Tibial nerve (tissue), 4 donors: ENCODE measurements at regions not wholly inside any gene's neighbourhood (a gene's known extent, or its start where the extent isn't known, plus 50 kb on each side); places are given as distances from the start of the nearest gene placed in this dataset.

Experiments
- DNase-seq, 2 donors: peaks; one replicate each; pipeline ENCODE4 v3.0.0-alpha.2; 2019; ENCODE audit warnings: low spot score in 2 of 2
- H3K27ac ChIP-seq, 4 donors: fragments of 200-600 bp; sonication (generic) in 3 of 4; one replicate each; pipeline ENCODE4 v1.5.1; 2017 to 2019; ENCODE audit warnings: mild to moderate bottlenecking in 1 of 4
- H3K27me3 ChIP-seq, 2 donors: fragments of 200-600 bp; sonication (generic) in 1 of 2; one replicate each; pipeline versions ENCODE4 v1.5.1 to v1.6.0; 2017 to 2019
- H3K36me3 ChIP-seq, 3 donors: fragments of 200-600 bp; sonication (generic); one replicate each; pipeline ENCODE4 v1.5.1; 2018 to 2019
- H3K4me1 ChIP-seq, 4 donors: fragments of 200-600 bp; sonication (generic) in 3 of 4; one replicate each; pipeline ENCODE4 v1.5.1; 2017 to 2019
- H3K4me3 ChIP-seq, 4 donors: fragments of 200-600 bp; sonication (generic) in 3 of 4; one replicate each; pipeline ENCODE4 v1.5.1; 2017 to 2019; ENCODE audit warnings: mild to moderate bottlenecking in 1 of 4, moderate library complexity in 1 of 4
- H3K9me3 ChIP-seq, 4 donors: fragments of 200-600 bp; sonication (generic) in 3 of 4; one replicate each; pipeline ENCODE4 v1.5.1; 2017 to 2019
- EP300 ChIP-seq, 2 donors: sonication (generic); formaldehyde crosslinking; IDR thresholded peaks; one replicate each; pipeline ENCODE4 v1.6.1; 2017; ENCODE audit warnings: antibody characterized with exemption in 2 of 2, mild to moderate bottlenecking in 1 of 2
- POLR2A ChIP-seq, 2 donors: fragments of 450-650 bp; IDR thresholded peaks; one replicate each; pipeline ENCODE4 v1.6.1; 2017; ENCODE audit warnings: antibody characterized with exemption in 2 of 2, mild to moderate bottlenecking in 2 of 2, moderate library complexity in 2 of 2
- whole genome bisulfite sequencing, 2 donors: methylation state at CpG; one replicate each; pipeline ENCODE4 v1.1.5; 2018; 5-methylcytosine and 5-hydroxymethylcytosine counted together
- TF ChIP-seq, protein P1 (sequence below), 5 experiments: fragments of 200-600 bp in 3 of 5; fragments of 450-650 bp in 2 of 5; sonication (generic) in 3 of 5; IDR thresholded peaks; one replicate each; pipeline ENCODE4 v1.5.1; 2016 to 2019; ENCODE audit warnings: antibody characterized with exemption in 5 of 5, mild to moderate bottlenecking in 3 of 5, moderate library complexity in 2 of 5

DNA sequence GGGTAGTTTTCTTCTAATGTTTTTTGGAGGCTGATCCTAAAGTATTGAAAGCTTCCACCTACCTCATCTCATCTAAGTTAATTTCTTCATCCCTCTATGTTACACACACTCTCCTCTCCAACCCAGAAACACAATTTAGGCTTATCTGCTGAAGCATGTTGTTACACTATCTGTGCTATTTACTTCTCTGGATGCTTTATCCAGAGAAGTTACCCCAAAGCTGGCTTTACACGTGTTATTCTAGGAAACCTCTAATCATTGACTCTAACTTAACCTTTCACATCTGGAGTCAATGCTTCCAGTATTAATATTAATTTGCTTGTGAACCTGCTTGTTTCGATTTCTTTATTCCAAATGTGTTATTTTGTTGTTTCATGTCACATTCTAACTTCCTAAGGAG is 87.3 kb upstream of the NMU start:
- no peak for TF ChIP-seq POLR2A (IDR thresholded peaks at IDR 0.05)
- DNase-seq, result no peak
- Histone ChIP-seq H3K9me3 (peaks cover 0 to 2% (median 0%) of the 10 kb centered on the region in 4 donors), H3K4me1 (no peaks in the 10 kb centered on the region), H3K4me3 (no peak overlapping the region), H3K27me3 (no peaks in the 10 kb centered on the region), H3K27ac (no peak overlapping the region), H3K36me3 (no peaks in the 10 kb centered on the region)
- 45 to 63% methylated on average over 2 of the region's 2 CpGs for WGBS, 2 donors

DNA sequence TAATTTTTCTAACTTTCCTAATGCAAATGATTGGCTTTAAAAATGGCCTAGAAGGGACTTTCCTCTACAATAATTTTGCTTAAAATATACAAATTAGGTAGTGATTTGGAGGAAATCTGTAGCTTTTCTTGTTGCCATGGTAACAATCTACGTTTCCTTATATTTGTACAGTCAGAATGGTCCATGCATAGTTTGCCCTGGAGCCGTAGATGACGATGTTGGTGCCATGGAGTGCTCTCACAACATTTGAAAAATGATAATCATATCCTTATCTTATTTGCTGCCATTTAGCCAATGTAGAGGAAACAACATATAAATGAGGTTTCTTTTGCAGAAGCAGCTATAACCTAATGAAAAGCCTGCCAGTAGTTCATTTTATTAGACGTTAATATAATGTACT is 89.0 kb upstream of the NMU start:
- no peak overlapping the region for H3K4me3 ChIP-seq
- peaks cover 0 to 2% (median 0%) of the 10 kb centered on the region in 4 donors for H3K9me3 ChIP-seq
- no peaks in the 10 kb centered on the region for H3K36me3 ChIP-seq
- DNase-seq, result no peak
- TF ChIP-seq EP300 (IDR thresholded peaks at IDR 0.05), result no peak
- TF ChIP-seq, protein P1, sequence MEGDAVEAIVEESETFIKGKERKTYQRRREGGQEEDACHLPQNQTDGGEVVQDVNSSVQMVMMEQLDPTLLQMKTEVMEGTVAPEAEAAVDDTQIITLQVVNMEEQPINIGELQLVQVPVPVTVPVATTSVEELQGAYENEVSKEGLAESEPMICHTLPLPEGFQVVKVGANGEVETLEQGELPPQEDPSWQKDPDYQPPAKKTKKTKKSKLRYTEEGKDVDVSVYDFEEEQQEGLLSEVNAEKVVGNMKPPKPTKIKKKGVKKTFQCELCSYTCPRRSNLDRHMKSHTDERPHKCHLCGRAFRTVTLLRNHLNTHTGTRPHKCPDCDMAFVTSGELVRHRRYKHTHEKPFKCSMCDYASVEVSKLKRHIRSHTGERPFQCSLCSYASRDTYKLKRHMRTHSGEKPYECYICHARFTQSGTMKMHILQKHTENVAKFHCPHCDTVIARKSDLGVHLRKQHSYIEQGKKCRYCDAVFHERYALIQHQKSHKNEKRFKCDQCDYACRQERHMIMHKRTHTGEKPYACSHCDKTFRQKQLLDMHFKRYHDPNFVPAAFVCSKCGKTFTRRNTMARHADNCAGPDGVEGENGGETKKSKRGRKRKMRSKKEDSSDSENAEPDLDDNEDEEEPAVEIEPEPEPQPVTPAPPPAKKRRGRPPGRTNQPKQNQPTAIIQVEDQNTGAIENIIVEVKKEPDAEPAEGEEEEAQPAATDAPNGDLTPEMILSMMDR (IDR thresholded peaks at IDR 0.05), result no peak
- TF ChIP-seq POLR2A (IDR thresholded peaks at IDR 0.05), result no peak
- H3K27ac ChIP-seq, result no peak overlapping the region
- 64 to 84% methylated on average over 4 of the region's 4 CpGs for WGBS, 2 donors
- H3K27me3 ChIP-seq, result no peaks in the 10 kb centered on the region
- H3K4me1 ChIP-seq, result no peaks in the 10 kb centered on the region

DNA sequence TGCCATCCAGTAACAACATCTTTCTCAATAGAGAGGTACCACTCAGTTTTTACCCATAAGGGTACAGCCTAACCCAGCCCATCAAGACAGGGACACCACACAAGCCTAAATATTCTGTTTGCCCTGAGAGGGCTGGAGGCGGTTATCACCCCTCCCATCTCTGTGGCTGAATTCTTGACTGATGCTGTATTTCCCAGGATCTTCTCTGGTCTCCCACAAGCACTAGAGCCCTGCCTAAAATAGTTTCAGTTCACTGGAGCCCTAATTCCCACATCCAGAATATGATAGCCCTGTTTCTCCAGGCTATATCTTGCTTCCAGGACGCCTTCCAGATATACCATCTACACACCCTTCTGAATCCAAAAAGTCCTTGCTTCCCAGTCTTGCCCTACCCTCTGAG is 91.6 kb upstream of the NMU start:
- no peak overlapping the region for H3K4me3 ChIP-seq
- H3K9me3 ChIP-seq, result peaks cover 0 to 2% (median 0%) of the 10 kb centered on the region in 4 donors
- H3K27me3 ChIP-seq, result no peaks in the 10 kb centered on the region
- H3K4me1 ChIP-seq, result no peaks in the 10 kb centered on the region
- 81 to 91% methylated on average over 2 of the region's 2 CpGs for WGBS, 2 donors
- TF ChIP-seq EP300 (IDR thresholded peaks at IDR 0.05) (no peak), POLR2A (IDR thresholded peaks at IDR 0.05) (no peak)
- TF ChIP-seq, protein P1 (IDR thresholded peaks at IDR 0.05), result no peak
- no peaks in the 10 kb centered on the region for H3K36me3 ChIP-seq
- DNase-seq, result no peak
- H3K27ac ChIP-seq, result no peak overlapping the region

DNA sequence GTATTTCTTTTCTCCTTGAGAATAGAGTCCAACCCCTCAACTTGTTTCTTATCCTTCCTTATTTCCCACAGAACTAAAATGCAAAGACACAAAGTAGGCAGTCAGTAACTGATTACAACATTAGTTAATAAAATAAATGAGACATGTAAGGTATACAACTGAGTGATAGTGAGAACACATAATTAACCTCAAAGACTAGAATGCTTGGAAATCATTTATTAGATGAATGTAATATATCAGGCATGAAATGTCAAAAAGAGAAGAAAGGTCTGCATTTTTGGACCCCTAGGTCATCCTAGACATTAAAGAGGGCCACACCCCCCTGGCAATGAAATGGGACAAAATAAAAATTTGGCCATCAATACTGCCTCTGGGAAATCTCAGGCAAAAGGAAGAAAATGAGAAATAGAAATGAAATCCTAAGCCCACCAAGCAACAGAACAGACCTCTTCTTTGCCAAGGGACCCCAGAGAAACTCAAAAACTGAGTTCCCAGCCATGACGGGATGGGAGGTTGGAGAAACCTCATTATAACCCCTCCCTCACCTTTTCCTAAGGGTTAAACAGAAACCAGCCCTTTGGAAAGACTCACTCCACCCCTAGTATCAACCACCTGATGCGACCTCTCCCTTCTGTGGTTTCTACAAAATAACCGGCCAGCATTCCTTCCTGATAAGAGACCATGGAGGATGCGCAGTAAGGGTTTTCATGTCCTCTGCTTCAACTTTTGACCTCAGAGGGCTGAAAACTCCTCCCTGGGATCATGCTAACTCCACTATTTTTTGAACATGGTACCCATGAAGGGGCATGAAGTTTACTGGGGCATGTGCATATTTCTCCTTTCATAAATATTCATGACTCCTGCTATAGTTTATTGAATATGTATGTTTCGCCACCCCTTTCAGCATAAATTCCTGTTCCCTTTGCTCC is 90.0 kb upstream of the EXOC1L start:
- Histone ChIP-seq H3K9me3 (peaks cover 0 to 2% (median 0%) of the 10 kb centered on the region in 4 donors), H3K4me1 (no peaks in the 10 kb centered on the region), H3K36me3 (no peaks in the 10 kb centered on the region), H3K27ac (no peak overlapping the region), H3K27me3 (no peaks in the 10 kb centered on the region), H3K4me3 (no peak overlapping the region)
- no peak for TF ChIP-seq POLR2A (IDR thresholded peaks at IDR 0.05)
- DNase-seq, result no peak
- WGBS, 2 donors, result 82 to 84% methylated on average over 5 of the region's 5 CpGs

DNA sequence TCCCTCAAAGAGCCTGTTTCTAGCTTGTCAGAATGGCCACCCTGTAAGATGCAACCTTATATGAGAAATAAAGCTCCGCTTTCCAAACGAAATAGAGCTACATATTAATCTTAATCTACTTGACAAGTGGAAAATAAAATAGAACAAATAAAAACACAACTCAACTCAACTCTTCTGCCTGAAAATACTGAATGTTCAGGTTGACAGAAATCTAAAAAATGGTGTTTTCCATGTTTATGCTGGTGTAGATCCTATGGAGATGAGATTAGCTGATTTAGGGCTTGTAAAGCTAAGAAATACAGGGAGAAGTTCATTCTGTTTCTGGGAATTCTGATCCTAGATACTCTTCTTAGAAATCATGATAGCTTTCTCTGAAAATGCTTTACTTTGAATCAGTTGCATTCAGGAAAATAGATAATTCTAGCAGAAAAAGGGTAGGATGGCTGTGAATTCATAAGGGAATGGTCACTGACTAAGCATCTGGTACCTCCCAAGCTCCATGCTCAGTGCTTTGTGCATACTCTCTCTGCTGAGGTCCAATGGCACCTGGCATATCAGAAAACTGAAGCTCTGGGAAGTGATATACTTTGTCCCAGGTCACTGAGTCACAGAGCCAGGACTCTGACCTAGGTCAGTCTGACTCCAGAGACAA is 89.2 kb upstream of the EXOC1L start:
- 83 to 86% methylated on average over 2 of the region's 2 CpGs for WGBS, 2 donors
- Histone ChIP-seq H3K27me3 (no peaks in the 10 kb centered on the region), H3K36me3 (no peaks in the 10 kb centered on the region), H3K4me3 (no peak overlapping the region), H3K4me1 (no peaks in the 10 kb centered on the region), H3K9me3 (peaks cover 0 to 2% (median 0%) of the 10 kb centered on the region in 4 donors), H3K27ac (no peak overlapping the region)
- TF ChIP-seq POLR2A (IDR thresholded peaks at IDR 0.05), result no peak
- no peak for TF ChIP-seq EP300 (IDR thresholded peaks at IDR 0.05)
- TF ChIP-seq, protein P1 (IDR thresholded peaks at IDR 0.05), result no peak
- DNase-seq, result no peak

DNA sequence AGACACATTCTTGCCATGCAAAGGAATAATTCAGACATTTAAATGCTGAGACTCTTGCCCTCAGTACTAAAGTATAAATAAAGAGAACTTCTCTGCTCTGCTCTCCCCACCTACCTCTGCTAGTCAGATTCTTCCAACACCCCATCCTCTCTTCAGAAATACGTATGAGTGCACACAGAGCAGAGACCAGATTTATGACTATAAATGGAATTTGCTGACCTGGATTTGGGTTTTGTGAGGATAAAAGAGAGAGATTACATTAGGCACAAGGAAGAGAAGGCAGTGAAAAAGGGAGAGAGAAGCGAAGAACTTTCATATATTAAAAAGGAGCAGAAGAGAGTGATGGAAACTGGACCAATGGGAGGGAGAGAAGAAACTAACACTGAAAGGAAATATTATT is 87.6 kb upstream of the EXOC1L start:
- TF ChIP-seq EP300 (IDR thresholded peaks at IDR 0.05), result no peak
- Histone ChIP-seq H3K27me3 (no peaks in the 10 kb centered on the region), H3K27ac (no peak overlapping the region), H3K9me3 (peaks cover 0 to under 1% (median 0%) of the 10 kb centered on the region in 4 donors), H3K36me3 (no peaks in the 10 kb centered on the region), H3K4me3 (no peak overlapping the region), H3K4me1 (no peaks in the 10 kb centered on the region)
- 68 to 72% methylated on average over 2 of the region's 2 CpGs for WGBS, 2 donors
- no peak for DNase-seq
